Neural cell (in vitro differentiated cells): ENCODE measurements at regions not wholly inside any gene's neighbourhood (a gene's known extent, or its start where the extent isn't known, plus 50 kb on each side); places are given as distances from the start of the nearest gene placed in this dataset.

Experiments used
- H2AFZ ChIP-seq: fragments of 200-600, 300-800 bp; sonication (generic), shearing (Covaris generic); 2 replicates; pipeline ENCODE4 v1.6.0; 2014; ENCODE audit warnings: low read depth, mild to moderate bottlenecking, antibody characterized with exemption, low read length, moderate library complexity
- H3F3A ChIP-seq: fragments of 200-600 bp; shearing (Covaris generic); 2 replicates; pipeline ENCODE4 v1.6.1; 2016; ENCODE audit warnings: mild to moderate bottlenecking, moderate library complexity, mixed read lengths, antibody characterized with exemption, low read length; ENCODE audit not compliant: insufficient read depth, poor library complexity, severe bottlenecking
- H3K27ac ChIP-seq: fragments of 200-600, 300-800 bp; sonication (generic), shearing (Covaris generic); 2 replicates; pipeline ENCODE4 v1.5.1; 2014; ENCODE audit warnings: mild to moderate bottlenecking, low read length, moderate library complexity
- H3K27me3 ChIP-seq: fragments of 300-800, 200-600 bp; sonication (generic), shearing (Covaris generic); 2 replicates; pipeline ENCODE4 v1.6.0; 2014; ENCODE audit warnings: mild to moderate bottlenecking, low read depth, low read length, moderate library complexity; ENCODE audit not compliant: insufficient read depth
- H3K36me3 ChIP-seq: fragments of 300-800, 200-600 bp; sonication (generic), shearing (Covaris generic); 2 replicates; pipeline ENCODE4 v1.5.1; 2014; ENCODE audit warnings: mild to moderate bottlenecking, antibody characterized with exemption, low read length, moderate library complexity; ENCODE audit not compliant: insufficient read depth
- H3K4me2 ChIP-seq: fragments of 300-800, 200-600 bp; sonication (generic), shearing (Covaris generic); 2 replicates; pipeline ENCODE4 v1.6.0; 2014; ENCODE audit warnings: mild to moderate bottlenecking, low read length
- H3K4me3 ChIP-seq: fragments of 300-800, 200-600 bp; sonication (generic), shearing (Covaris generic); 2 replicates; pipeline ENCODE4 v1.5.1; 2014; ENCODE audit warnings: mild to moderate bottlenecking, low read length, moderate library complexity
- H3K79me2 ChIP-seq: fragments of 200-600 bp; shearing (Covaris generic); replicated peaks from 2 replicates; pipeline ENCODE4 v1.6.0; 2014; ENCODE audit warnings: mild to moderate bottlenecking, low read length, moderate library complexity; ENCODE audit not compliant: insufficient read depth
- H3K9ac ChIP-seq: fragments of 300-800, 200-600 bp; sonication (generic), shearing (Covaris generic); 2 replicates; pipeline ENCODE4 v1.6.1; 2016; ENCODE audit warnings: mild to moderate bottlenecking, low read length, mixed read lengths
- H3K9me2 ChIP-seq: fragments of 200-600 bp; shearing (Covaris generic); 2 replicates; pipeline ENCODE4 v1.6.1; 2016; ENCODE audit warnings: mild to moderate bottlenecking, low read length, mixed read lengths; ENCODE audit not compliant: insufficient read depth
- H3K9me3 ChIP-seq: fragments of 200-600, 300-800 bp; sonication (generic), shearing (Covaris generic); 2 replicates; pipeline ENCODE4 v1.6.1; 2016; ENCODE audit warnings: mild to moderate bottlenecking, mixed run types, low read length, moderate library complexity, mixed read lengths
- H4K20me1 ChIP-seq: fragments of 200-600 bp; shearing (Covaris generic); 2 replicates; pipeline ENCODE4 v1.6.1; 2016; ENCODE audit warnings: mild to moderate bottlenecking, mixed run types; ENCODE audit not compliant: insufficient read depth
- CTCF ChIP-seq: fragments of 450-650 bp; IDR thresholded peaks from 2 replicates; pipeline ENCODE4 v1.5.1; 2014; ENCODE audit warnings: antibody characterized with exemption, mild to moderate bottlenecking, moderate library complexity; ENCODE audit not compliant: poor library complexity, severe bottlenecking
- EP300 ChIP-seq: fragments of 450-650 bp; conservative IDR thresholded peaks from 2 replicates; pipeline ENCODE4 v1.6.1; 2014; ENCODE audit warnings: antibody characterized with exemption, mild to moderate bottlenecking, moderate library complexity; ENCODE audit not compliant: poor library complexity, severe bottlenecking
- EZH2 ChIP-seq: fragments of 200-600, 300-800 bp; shearing (Covaris generic), sonication (generic); IDR thresholded peaks from 2 replicates; pipeline ENCODE4 v1.6.1; 2014; ENCODE audit warnings: antibody characterized with exemption, low read length, borderline replicate concordance, mild to moderate bottlenecking; ENCODE audit not compliant: insufficient read depth, poor library complexity, severe bottlenecking
- MXI1 ChIP-seq: fragments of 450-650 bp; conservative IDR thresholded peaks from 2 replicates; pipeline ENCODE4 v1.6.1; 2014; ENCODE audit warnings: antibody characterized with exemption, mild to moderate bottlenecking; ENCODE audit not compliant: poor library complexity, severe bottlenecking
- POLR2AphosphoS5 ChIP-seq: IDR thresholded peaks from 2 replicates; pipeline ENCODE4 v1.6.1; 2012
- RAD21 ChIP-seq: fragments of 450-650 bp; conservative IDR thresholded peaks from 2 replicates; pipeline ENCODE4 v1.6.1; 2014; ENCODE audit warnings: antibody characterized with exemption, mild to moderate bottlenecking, moderate library complexity
- REST ChIP-seq: IDR thresholded peaks from 2 replicates; pipeline ENCODE4 v1.6.1; 2012; ENCODE audit warnings: borderline replicate concordance
- SMC3 ChIP-seq: fragments of 450-650 bp; conservative IDR thresholded peaks from 2 replicates; pipeline ENCODE4 v1.6.1; 2014; ENCODE audit warnings: antibody characterized with exemption, mild to moderate bottlenecking, moderate library complexity; ENCODE audit not compliant: poor library complexity
- TAF1 ChIP-seq: IDR thresholded peaks from 2 replicates; pipeline ENCODE4 v1.6.1; 2012; ENCODE audit warnings: low read depth

GRCh38 chr2:129016972-129017371 is 698.3 kb upstream of the HS6ST1 start:
- no peaks in the 10 kb centered on the region for H3K9me2 ChIP-seq
- H3K27ac ChIP-seq = no peak overlapping the region
- no peaks in the 10 kb centered on the region for H3K36me3 ChIP-seq
- no peak overlapping the region for H3K4me3 ChIP-seq
- no peak overlapping the region for H3K9ac ChIP-seq
- no peaks in the 10 kb centered on the region for H3K79me2 ChIP-seq
- H2AFZ ChIP-seq = no peak overlapping the region
- H3K4me2 ChIP-seq = no peak overlapping the region
- no peaks in the 10 kb centered on the region for H3K9me3 ChIP-seq
- H3F3A ChIP-seq = no peaks in the 10 kb centered on the region
- H3K27me3 ChIP-seq = no peaks in the 10 kb centered on the region
- no peaks in the 10 kb centered on the region for H4K20me1 ChIP-seq
- TF ChIP-seq SMC3 (no peak), REST (no peak), RAD21 (no peak), EZH2 (no peak), TAF1 (no peak), POLR2AphosphoS5 (no peak), MXI1 (no peak), EP300 (no peak), CTCF (no peak)

GRCh38 chr2:129024796-129025195 is 706.1 kb upstream of the HS6ST1 start:
- Histone ChIP-seq H3F3A (no peaks in the 10 kb centered on the region), H3K9me3 (peaks cover 9% of the 10 kb centered on the region), H3K27ac (no peak overlapping the region), H3K9me2 (no peaks in the 10 kb centered on the region), H3K4me3 (no peak overlapping the region), H3K4me2 (no peak overlapping the region), H3K36me3 (no peaks in the 10 kb centered on the region), H4K20me1 (no peaks in the 10 kb centered on the region), H3K9ac (no peak overlapping the region), H3K27me3 (no peaks in the 10 kb centered on the region), H2AFZ (no peak overlapping the region), H3K79me2 (no peaks in the 10 kb centered on the region)
- TF ChIP-seq TAF1 = no peak
- no peak for TF ChIP-seq EZH2
- no peak for TF ChIP-seq POLR2AphosphoS5
- TF ChIP-seq EP300 = no peak
- no peak for TF ChIP-seq MXI1

GRCh38 chr2:129035992-129036391 is 717.3 kb upstream of the HS6ST1 start:
- no peaks in the 10 kb centered on the region for H3K9me3 ChIP-seq
- no peaks in the 10 kb centered on the region for H4K20me1 ChIP-seq
- no peaks in the 10 kb centered on the region for H3K79me2 ChIP-seq
- no peaks in the 10 kb centered on the region for H3K27me3 ChIP-seq
- H3K27ac ChIP-seq = no peak overlapping the region
- H3K4me3 ChIP-seq = no peak overlapping the region
- TF ChIP-seq EP300 (no peak), POLR2AphosphoS5 (no peak), EZH2 (no peak), REST (no peak), SMC3 (no peak), CTCF (no peak), MXI1 (no peak), TAF1 (no peak), RAD21 (no peak)
- no peak overlapping the region for H3K4me2 ChIP-seq
- no peaks in the 10 kb centered on the region for H3F3A ChIP-seq
- H3K9ac ChIP-seq = no peak overlapping the region
- no peak overlapping the region for H2AFZ ChIP-seq
- no peaks in the 10 kb centered on the region for H3K36me3 ChIP-seq
- no peaks in the 10 kb centered on the region for H3K9me2 ChIP-seq
